HG02973 (cell line): ENCODE measurements at regions not wholly inside any gene's neighbourhood (a gene's known extent, or its start where the extent isn't known, plus 50 kb on each side); places are given as distances from the start of the nearest gene placed in this dataset.

Source experiments
- ATAC-seq: cut with Tn5 transposase; IDR thresholded peaks from one replicate; pipeline ENCODE4 v1.9.1; 2021; ENCODE audit warnings: moderate library complexity; ENCODE audit not compliant: unreplicated experiment

- no peak for ATAC-seq
These were observed 600.5 kb upstream of the KLHL1 start for GRCh38 chr13:70708775-70709174.

- no peak for ATAC-seq
These were observed 595.5 kb upstream of the KLHL1 start for GRCh38 chr13:70703755-70704154.

- ATAC-seq, result no peak
These were observed 586.9 kb upstream of the KLHL1 start for GRCh38 chr13:70694996-70695715.

GRCh38 chr13:70668983-70669382 is 560.7 kb upstream of the KLHL1 start:
- ATAC-seq, result no peak

- no peak for ATAC-seq
These were observed 560.0 kb upstream of the KLHL1 start for GRCh38 chr13:70668293-70668692.

- ATAC-seq, result no peak
These were observed 558.8 kb upstream of the KLHL1 start for GRCh38 chr13:70666883-70667556.

GRCh38 chr13:70662231-70662940 is 554.1 kb upstream of the KLHL1 start:
- no peak for ATAC-seq

GRCh38 chr13:70644052-70644451 is 535.8 kb upstream of the KLHL1 start:
- ATAC-seq, result no peak

- ATAC-seq, result no peak
These were observed 526.6 kb upstream of the KLHL1 start for GRCh38 chr13:70634893-70635292.

GRCh38 chr13:70630247-70630646 is 522.0 kb upstream of the KLHL1 start:
- no peak for ATAC-seq

GRCh38 chr13:70623239-70623638 is 515.0 kb upstream of the KLHL1 start:
- no peak for ATAC-seq

- ATAC-seq, result no peak
These were observed 514.5 kb upstream of the KLHL1 start for GRCh38 chr13:70622796-70623195.

- no peak for ATAC-seq
These were observed 511.7 kb upstream of the KLHL1 start for GRCh38 chr13:70619936-70620335.

- ATAC-seq, result no peak
These were observed 508.6 kb upstream of the KLHL1 start for GRCh38 chr13:70616847-70617246.

- ATAC-seq, result no peak
These were observed 505.0 kb upstream of the KLHL1 start for GRCh38 chr13:70613295-70613694.

GRCh38 chr13:70612881-70613280 is 504.6 kb upstream of the KLHL1 start:
- no peak for ATAC-seq

- no peak for ATAC-seq
These were observed 496.2 kb upstream of the KLHL1 start for GRCh38 chr13:70604448-70604847.

- ATAC-seq, result no peak
These were observed 485.5 kb upstream of the KLHL1 start for GRCh38 chr13:70593716-70594115.

- ATAC-seq, result no peak
These were observed 476.9 kb upstream of the KLHL1 start for GRCh38 chr13:70585109-70585508.

- no peak for ATAC-seq
These were observed 472.6 kb upstream of the KLHL1 start for GRCh38 chr13:70580825-70581224.

- ATAC-seq, result no peak
These were observed 471.7 kb upstream of the KLHL1 start for GRCh38 chr13:70579941-70580340.

GRCh38 chr13:70571221-70571620 is 463.0 kb upstream of the KLHL1 start:
- ATAC-seq, result no peak
